Testis (tissue), 2 donors: ENCODE measurements at regions not wholly inside any gene's neighbourhood (a gene's known extent, or its start where the extent isn't known, plus 50 kb on each side); places are given as distances from the start of the nearest gene placed in this dataset.

Source experiments
- POLR2A ChIP-seq: fragments of 450-650 bp; IDR thresholded peaks from one replicate; pipeline ENCODE4 v1.6.1; 2017; ENCODE audit warnings: antibody characterized with exemption, mild to moderate bottlenecking, moderate library complexity
- TF ChIP-seq, protein P1 (sequence below), 3 experiments: fragments of 450-650 bp in 2 of 3; fragments of 200-600 bp in 1 of 3; sonication (generic) in 1 of 3; IDR thresholded peaks; one replicate each; pipeline ENCODE4 v1.5.1; 2016 to 2019; ENCODE audit warnings: antibody characterized with exemption in 3 of 3, mild to moderate bottlenecking in 2 of 3, moderate library complexity in 1 of 3

DNA sequence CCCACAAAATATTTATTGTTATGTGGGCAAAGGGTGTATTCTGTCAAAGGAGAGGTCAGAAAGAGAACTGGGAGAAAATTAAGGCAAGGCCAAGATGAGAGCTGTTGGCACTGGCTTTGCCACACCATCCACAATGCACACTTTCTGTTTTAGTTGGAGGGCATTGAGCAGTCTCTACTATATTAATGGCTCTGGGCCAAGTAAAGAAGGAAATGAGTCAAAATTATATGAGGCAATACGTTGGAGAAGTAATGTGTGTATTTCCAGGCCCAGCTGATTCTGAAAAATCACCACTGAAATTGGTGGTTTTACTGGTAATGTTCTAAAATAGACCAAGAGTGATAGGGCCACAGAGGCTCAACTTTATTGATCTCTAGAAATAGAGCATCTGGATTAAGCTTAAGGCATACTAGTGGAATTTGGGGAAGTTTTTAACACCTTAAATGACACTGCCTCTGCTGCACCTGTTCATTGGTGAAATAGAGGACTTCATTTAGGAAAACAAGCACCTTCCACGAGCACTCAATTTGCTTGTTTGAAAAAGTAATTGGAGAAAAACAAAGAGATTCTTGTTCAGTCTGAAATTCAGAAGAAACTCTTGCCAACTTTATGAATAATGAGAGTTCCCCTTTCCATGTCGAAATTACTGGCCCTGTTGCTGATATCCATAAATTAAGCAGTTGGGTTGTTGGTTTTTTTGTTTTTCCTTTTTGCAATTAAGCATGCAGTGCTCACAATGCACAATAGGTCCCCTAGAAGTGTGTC lies 424.9 kb downstream of the ADGRL2 start:
- TF ChIP-seq, protein P1, sequence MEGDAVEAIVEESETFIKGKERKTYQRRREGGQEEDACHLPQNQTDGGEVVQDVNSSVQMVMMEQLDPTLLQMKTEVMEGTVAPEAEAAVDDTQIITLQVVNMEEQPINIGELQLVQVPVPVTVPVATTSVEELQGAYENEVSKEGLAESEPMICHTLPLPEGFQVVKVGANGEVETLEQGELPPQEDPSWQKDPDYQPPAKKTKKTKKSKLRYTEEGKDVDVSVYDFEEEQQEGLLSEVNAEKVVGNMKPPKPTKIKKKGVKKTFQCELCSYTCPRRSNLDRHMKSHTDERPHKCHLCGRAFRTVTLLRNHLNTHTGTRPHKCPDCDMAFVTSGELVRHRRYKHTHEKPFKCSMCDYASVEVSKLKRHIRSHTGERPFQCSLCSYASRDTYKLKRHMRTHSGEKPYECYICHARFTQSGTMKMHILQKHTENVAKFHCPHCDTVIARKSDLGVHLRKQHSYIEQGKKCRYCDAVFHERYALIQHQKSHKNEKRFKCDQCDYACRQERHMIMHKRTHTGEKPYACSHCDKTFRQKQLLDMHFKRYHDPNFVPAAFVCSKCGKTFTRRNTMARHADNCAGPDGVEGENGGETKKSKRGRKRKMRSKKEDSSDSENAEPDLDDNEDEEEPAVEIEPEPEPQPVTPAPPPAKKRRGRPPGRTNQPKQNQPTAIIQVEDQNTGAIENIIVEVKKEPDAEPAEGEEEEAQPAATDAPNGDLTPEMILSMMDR (IDR thresholded peaks at IDR 0.05): no peak
- TF ChIP-seq POLR2A: no peak
